GM18520 (cell line): ENCODE measurements at regions not wholly inside any gene's neighbourhood (a gene's known extent, or its start where the extent isn't known, plus 50 kb on each side); places are given as distances from the start of the nearest gene placed in this dataset.
"Not testable (repeated sequence)": the region's sequence is repeated elsewhere in the genome, so short reads cannot be mapped to it uniquely, and the experiment has no call there.

ENCODE experiments used
- ATAC-seq: cut with Tn5 transposase; IDR thresholded peaks from one replicate; pipeline ENCODE4 v1.9.1; 2021; ENCODE audit not compliant: unreplicated experiment

DNA sequence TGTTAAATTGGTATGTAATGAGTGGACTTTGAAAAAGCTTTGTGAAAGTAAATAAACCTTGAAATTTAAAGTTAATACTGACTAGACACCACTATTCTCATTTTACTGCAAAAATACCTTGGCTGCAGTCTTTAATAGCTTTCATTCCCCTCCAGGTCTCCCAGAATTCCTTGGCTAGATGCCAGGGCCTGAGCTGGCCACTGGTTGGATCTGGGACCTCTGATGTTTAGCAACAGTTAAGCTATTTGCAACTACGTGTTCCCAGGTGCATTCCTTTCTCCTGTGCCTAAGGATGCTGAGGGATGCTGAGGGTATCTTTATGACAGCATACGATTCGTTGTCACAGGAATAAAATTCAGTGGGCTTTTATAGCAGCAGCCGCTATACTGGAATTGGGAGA is 938.7 kb downstream of the TTLL7 start:
- no peak for ATAC-seq

DNA sequence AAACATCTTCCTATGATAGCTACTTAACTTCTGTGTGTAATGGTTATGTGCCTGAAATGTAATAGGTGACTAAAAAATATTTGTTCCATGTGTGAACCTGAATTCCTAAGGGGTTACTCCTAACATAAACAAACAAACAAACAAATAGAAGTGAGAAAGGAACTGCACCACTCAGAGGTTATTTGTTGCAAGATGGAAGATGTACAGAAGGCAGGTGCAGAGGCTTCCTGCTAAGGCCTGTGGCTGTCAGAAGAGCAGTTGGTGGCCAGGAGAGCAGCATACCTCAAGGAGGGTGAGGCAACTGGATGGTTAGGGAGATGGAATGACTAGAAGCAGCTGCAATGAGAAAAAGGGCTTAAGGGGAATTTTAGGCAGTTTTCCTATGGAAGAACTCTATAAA is 940.6 kb downstream of the TTLL7 start:
- no peak for ATAC-seq

DNA sequence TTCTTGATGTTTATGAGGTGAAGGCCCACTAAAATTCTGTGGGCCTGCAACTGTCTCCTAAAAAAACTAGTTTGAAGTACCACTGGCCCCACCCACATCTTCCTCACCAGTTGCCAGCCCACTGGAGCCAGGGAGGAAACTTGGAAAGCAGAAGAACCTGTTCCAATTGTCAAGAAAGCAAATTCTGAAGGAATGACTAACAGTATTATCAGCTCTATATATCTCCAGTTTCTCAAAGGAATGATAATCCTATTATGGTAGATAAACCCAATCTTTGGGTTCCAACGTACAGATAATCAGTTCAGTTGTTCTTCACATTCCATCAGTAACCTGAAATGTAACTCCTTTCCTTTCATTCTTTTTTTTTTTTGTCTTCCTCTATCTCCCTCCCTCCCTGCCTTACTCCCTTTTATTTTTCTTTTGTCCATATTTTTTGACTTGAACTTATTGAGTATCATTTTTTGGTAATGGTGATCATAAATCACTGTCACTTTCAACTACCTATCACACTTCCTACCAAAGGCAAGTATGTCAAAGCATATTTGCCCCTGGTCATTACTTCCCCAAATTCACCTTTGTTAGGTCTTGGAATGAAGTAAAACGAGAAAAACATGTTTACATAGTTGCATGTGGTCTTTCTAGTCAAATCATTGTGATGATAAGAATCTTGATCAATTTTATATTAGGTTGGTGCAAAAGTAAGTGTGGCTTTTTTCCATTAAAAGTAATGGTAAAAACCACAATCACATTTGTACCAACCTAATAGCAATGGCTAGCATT is 943.4 kb downstream of the TTLL7 start:
- no peak for ATAC-seq

DNA sequence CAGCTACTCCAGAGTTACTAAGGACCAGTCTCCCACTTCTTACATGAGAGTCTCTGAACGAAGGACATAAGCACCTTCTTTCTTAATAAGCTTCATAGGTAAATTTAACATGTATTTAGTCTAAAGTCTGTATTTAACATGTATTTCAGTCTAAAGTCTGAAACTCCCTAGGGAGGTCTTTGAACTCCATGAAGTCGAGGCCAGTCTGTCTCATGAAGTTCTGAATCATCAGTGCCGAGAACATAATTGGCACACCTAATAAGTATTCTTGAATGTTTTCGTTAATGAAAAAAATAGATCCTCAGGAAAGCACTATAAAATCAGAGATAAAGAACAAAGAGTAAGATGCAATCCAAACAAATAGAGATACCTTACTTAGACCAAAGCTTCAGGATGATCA is 945.5 kb downstream of the TTLL7 start:
- no peak for ATAC-seq

DNA sequence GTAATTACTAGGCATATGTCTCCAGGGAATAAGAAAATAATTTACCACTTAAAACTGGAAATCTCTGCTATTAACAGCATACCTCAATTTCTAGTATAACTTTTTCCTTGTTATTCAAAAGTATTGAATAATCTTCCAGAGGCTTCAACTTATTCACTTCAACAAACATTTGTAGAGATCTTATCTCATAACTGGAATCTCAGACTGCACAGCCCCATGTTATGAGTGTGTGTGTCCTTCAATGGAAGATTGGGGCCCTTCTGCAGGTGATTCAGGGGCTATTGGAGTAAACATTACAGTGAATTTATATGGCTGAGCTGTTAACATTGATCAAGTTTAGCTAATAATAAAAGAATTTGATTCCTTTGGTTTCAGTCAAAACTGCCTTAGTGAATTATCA is 946.1 kb downstream of the TTLL7 start:
- no peak for ATAC-seq

DNA sequence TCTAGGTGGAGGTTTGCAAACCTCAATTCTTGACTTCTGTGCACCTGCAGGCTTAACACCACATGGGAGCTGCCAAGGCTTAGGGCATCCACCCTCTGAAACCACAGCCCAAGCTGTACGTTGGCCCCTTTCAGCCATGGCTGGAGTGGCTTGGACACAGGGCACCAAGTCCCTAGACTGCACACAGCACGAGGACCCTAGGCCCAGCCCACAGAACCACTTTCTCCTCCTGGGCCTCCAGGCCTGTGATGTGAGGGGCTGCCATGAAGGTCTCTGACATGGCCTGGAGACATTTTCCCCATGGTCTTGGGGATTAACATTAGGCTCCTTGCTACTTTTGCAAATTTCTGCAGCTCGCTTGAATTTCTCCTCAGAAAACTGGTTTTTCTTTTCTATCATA is 947.9 kb downstream of the TTLL7 start:
- not testable (repeated sequence) for ATAC-seq

DNA sequence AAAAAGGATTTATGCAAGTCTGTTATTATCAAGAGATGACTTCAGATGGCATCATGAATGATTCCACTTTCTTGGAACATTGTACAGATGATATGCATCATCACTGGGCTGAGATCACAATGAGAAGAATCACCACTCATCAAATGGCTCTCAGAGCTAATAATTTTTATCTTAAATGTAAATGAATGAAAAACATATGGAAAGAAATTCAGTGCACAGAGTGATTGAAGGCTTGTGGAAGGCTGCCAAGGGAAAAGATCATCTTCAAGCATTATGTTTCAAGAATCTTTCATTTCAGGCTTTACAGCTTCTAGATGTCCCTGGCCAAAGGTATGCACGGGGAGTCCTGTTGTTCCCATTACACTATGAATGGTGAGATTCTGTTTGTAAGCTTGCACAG is 955.7 kb downstream of the TTLL7 start:
- no peak for ATAC-seq

DNA sequence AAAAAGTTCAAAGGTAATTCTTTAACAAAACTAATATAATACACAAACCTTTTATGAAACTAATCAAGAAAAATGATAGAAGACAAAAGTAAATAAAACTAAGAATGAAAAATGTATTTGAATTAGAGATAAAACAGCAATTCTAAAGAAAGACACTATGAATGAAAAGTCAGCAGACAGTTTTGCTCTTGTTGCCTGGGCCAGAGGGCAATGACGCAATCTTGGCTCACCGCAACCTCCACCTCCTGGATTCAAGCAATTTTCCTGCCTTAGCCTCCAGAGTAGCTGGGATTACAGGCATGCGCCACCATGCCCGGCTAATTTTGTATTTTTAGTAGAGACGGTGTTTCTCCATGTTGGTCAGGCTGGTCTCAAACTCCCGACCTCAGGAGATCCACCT is 959.8 kb downstream of the TTLL7 start:
- ATAC-seq, result not testable (repeated sequence)

DNA sequence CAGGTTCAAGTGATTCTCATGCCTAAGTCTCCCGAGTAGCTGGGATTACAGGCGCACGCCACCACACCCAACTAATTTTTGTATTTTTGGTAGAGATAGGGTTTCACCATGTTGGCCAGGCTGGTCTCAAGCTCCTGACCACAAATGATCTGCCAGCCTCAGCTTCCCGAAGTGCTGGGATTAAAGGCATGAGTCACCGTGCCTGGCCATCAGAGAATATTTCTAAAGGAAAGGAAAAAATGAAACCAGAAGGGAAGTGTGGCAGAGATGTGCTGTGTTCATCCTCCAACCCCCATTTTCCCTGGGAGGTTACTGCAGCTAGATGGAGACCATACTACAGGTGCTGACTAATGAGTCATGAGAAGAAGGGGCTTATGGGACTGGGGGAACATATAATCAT is 964.1 kb downstream of the TTLL7 start:
- no peak for ATAC-seq

DNA sequence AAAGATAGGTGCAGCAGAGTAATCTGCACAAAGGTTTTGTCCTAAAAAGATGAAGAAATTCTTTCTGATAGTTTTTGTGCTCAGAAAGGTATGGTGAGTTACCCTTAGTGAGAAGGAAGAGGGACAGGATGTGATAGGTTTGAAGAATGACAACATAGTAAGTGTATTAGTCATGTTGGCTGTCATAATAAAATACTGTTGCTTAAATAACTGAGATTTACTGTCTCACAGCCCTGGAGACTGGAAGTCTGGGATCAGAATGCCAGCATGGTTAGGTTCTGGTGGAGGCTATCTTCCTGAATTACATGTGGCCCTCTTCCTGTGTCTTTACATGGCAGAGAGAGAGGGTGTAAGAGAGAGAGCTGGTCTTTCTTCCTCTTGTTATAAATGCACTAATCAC is 965.2 kb downstream of the TTLL7 start:
- no peak for ATAC-seq

DNA sequence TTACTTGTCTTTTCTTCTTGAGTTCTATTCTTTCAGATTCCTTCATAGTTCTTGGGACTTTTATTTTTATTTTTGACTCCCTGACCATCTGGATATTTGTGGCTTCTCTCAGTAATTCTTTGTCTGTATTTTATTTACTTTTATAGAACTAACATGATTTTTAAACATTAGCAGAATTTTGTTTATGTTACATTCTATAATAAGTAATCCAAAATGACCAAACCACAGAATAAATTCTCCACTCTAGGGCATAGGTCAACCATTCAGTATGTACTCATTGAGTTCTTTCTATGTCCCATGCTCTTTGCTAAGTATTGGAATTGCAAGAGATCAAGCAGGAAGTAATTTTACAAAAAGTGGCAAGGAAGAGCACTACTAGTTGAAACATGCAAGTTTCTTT is 969.0 kb downstream of the TTLL7 start:
- ATAC-seq, result no peak

DNA sequence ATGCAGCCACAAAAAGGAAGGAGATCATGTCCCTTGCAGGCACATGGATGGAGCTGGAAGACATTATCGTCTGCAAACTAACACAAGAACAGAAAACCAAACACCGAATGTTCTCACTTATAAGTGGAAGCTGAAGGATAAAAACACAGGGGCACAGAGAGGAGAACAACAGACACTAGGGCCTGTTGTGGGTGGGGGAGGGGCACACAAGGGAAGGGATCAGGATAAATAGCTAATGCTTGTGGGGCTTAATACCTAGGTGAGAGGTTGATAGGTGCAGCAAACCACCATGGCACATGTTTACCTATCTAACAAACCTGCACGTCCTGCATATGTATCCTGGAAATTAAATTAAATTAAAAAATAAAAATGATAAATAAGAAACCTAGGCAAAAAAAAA is 969.9 kb downstream of the TTLL7 start:
- no peak for ATAC-seq

DNA sequence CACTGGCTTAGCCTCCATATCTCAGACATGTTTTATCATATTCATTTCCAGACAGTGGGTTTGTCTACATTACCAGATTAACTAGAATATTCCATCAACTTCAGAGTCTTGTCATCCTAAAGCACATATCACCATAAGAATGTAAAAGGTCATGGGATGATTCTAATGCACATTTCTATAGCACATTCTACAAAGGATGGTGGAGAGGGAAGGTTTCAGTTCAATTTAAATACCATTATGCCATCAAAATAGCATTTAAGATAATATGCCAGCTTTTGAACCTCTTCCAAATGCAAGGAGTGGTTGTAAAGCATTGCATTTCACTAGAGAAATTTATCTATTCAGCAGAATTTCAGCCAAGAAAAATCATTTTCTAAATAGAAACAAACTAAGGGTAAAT is 970.5 kb downstream of the TTLL7 start:
- ATAC-seq, result no peak

DNA sequence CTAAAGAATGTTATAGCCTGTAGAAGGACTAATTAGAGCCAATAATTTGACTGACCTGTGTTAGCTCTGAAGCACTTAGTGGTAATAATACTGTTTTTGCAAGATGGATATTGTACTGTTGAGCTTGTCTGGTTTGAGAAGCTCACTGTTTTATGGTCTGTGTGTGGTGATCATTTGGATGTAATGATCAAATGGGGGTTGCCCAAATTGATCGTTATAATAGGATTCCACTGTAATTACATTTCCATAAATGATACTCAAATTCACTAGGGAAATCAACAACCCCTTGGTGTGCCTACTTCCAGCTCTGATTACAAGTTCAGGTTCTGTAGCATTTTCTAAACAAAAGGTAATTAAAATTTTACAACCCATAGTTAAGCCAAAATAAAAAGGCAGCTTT is 971.4 kb downstream of the TTLL7 start:
- ATAC-seq, result no peak

DNA sequence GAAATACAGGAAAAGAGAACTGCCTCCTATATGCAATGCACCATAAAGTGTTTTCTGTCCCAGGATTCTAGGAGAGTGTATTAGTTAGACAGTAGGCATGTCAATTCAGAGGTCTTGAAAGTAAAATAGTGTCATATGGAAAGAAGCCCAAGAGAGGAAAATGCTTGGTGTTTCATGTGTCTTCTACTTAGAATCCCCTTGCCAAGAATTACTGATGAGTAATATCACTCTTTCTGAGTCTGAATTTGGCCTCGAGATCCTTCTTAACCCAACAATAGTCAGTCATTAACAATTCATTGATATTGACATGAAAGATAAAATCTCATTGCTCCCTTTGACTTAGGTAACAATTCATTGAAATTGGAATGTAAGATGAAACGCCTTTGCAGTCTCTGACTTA is 972.2 kb downstream of the TTLL7 start:
- ATAC-seq, result no peak

DNA sequence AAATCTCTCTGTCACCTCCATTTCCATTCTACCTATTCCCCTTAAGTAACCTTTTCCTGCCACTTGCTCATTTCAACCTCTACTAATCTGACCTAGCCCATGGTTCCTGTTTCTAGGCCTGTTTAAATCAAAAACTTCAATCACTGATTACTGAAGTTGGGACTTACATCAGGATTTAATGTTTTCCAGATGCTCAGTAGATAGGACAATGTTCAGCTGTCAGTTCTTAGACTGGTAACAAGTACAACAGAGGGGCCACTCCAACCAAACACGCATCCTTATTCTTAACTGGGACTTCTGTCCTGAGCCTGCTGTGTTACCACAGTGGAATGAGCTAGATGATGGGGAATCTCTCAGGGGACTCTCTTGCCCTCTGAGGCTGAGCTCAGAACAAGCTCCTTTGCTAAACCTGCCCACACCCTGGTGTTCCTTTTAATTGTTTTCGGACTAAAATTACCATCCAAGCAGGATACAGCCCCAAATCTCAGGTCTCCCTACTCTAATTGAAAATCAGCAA is 974.6 kb downstream of the TTLL7 start:
- ATAC-seq, result no peak

DNA sequence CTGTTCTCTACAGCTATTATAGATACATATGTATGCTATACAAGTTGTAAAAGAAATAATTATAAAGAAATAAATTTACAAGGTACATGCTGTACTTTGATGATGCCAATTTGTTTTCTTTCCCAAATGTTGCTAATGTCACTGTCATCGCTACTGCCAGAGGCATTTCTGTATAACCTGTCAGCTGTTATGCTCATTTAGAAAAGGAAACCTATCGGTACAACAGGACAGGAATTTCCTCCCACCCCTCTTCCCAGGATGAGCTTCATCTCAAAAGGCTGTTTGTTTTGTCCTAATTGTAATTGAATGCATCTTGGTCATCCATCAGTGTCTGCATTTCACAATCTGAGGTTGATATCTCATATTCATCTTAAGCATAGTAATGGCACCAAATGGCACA is 975.7 kb downstream of the TTLL7 start:
- no peak for ATAC-seq

DNA sequence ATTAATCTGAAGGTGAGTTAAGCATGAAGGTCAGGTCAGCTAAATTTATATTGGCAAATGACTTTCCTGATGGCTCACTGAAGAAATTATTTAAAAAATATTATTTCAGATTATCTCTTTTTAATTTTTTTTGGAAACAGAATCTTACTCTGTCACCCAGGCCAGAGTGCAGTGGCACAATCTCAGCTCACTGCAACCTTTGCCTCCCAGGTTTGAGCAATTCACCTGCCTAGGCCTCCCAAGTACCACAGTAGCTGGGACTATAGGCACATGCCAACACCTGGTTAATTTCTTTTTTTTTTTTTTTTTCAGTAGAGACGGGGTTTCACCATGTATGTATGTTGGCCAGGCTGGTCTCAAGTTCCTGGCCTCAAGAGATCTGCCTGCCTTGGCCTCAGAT is 976.7 kb downstream of the TTLL7 start:
- no peak for ATAC-seq

DNA sequence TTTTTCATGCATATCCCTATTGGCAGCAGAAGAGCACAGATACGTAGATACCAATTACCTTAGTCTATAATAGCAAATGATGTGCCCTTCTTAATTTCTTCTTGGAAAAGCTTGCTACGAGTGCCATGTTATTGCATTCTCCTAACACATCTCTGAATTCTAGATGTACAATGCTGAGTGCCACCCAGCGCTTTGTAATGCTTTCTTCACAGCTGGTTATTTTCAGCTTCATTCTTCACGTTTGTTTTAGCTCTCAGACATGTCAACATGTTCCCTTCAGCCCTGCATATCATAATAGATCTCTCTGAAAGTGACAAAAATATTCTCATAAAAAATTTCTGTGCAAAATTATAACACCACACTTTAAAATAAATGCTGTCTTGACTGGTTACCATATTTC is 981.2 kb downstream of the TTLL7 start:
- no peak for ATAC-seq

DNA sequence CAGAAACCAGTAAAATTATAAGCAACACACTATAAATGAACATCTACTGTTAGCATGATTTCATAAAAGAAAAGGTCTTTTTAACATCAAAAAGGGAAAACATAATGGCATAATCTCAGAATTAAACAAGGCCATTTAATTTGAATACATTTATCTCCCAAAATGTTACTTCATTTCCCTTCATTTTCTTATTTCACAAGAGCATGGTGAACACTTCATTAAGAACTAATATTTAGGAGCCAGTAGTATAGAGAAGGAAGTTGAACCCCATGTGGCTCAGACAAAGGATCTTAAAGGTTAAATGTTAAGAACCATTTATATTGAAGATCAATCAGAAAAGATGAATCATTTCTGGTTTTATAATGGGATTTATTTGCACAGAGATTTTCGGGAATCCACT is 981.7 kb downstream of the TTLL7 start:
- no peak for ATAC-seq

DNA sequence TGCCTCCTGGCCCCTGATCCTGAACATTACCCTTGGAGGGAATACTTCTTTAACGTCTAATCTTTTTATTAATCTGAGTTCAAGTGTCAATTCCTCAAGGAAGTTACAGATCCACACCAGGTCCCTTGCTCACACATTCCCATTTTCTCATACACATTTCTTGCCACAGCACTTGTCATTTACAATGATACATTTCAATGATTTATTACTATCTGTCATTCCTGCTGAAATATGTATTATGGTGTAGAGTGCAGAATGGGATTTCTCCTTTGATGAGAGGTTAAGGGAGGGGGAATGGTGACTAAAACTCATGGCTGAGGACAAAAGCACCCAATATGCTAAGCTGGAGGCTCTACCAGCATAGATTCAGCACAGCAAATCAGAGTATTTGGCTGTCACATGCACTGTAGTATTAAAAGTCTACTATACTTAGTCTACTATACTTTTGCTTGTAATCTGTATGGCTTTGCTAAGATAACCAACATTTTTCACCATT is 982.5 kb downstream of the TTLL7 start:
- no peak for ATAC-seq

DNA sequence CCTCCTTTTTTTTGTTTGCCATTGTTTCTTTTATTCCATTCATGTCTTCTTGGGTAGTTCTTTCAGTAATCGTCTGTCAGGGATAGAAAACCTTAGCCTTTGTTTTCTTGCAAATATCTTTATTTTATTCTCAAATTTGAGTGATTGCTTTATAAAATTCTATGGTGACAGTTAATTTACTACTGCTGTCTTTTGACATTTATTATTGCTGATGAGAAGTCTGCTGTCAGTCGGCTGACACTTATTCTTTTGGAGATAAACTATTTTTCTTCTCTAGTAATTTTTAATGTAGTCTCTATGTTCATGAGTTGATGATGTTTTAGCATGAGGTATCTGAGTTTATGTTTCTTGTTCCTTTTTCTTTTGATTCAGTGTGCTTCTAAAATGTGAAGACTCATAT is 983.8 kb downstream of the TTLL7 start:
- no peak for ATAC-seq

DNA sequence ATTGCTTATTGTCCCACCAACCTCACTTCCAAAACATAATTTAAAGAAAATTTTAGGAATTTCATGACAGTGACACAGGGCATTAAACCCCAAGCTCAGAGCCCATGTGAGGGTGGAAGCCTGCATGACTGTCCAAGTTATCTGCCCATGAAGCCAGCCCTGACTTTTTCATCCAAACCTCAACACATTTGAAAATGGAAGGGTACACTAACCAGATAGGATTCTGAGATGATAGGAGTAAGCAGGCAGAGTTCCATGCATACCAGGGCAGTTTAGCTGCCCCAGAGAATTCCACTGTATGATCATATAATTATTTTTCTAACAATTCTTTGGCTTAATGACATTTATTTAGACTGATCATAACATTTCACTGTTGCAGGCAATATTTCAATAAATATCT is 986.0 kb downstream of the TTLL7 start:
- ATAC-seq, result no peak
